ENCODE measurements at regions not wholly inside any gene's neighbourhood (a gene's known extent, or its start where the extent isn't known, plus 50 kb on each side); places are given as distances from the start of the nearest gene placed in this dataset.

DNA sequence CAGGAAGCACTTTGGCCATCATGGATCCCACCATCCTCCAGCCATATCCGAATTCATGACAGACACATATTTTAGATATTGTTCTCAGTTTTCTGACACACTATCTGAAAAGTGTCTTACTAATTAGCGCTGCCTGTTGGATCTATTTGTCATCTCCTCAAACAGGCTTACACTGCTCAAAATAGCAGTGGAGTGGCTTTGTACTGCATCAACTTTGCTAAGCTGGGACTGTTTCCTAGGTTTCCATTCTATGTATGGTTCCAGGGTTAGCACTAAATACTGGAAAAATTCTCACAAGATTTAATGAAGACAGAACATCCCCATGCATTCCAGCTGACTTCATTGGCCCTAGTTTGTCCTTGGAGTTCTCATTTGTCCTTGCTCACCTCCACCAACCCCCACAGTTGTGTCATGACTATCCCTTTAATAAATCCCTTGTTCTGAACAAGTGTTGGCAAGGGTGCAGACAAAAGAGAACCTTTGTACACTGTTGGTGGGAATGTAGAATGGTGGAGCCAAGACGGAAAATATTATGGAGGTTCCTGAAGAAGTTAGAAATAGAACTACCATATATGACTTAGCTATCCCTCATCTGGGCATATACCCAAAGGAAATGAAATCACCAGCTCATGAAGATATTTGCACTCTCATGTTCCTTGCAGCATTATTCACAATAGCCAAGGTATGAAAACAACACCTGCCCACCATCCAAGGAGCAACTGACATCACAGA lies 136.5 kb upstream of the RAI14 start:
- TF ChIP-seq CEBPB (IDR thresholded peaks at IDR 0.05), result no peak
- no peak for TF ChIP-seq RAD21 (IDR thresholded peaks at IDR 0.05; ENCODE audit: low read depth)
- no peak for TF ChIP-seq YY1 (IDR thresholded peaks at IDR 0.05; ENCODE audit: low read depth)
- no peak for TF ChIP-seq ZBTB7A (IDR thresholded peaks at IDR 0.05; ENCODE audit: low read depth)
- no peak for TF ChIP-seq TCF12 (IDR thresholded peaks at IDR 0.05; ENCODE audit: low read depth)
- TF ChIP-seq, protein P1, sequence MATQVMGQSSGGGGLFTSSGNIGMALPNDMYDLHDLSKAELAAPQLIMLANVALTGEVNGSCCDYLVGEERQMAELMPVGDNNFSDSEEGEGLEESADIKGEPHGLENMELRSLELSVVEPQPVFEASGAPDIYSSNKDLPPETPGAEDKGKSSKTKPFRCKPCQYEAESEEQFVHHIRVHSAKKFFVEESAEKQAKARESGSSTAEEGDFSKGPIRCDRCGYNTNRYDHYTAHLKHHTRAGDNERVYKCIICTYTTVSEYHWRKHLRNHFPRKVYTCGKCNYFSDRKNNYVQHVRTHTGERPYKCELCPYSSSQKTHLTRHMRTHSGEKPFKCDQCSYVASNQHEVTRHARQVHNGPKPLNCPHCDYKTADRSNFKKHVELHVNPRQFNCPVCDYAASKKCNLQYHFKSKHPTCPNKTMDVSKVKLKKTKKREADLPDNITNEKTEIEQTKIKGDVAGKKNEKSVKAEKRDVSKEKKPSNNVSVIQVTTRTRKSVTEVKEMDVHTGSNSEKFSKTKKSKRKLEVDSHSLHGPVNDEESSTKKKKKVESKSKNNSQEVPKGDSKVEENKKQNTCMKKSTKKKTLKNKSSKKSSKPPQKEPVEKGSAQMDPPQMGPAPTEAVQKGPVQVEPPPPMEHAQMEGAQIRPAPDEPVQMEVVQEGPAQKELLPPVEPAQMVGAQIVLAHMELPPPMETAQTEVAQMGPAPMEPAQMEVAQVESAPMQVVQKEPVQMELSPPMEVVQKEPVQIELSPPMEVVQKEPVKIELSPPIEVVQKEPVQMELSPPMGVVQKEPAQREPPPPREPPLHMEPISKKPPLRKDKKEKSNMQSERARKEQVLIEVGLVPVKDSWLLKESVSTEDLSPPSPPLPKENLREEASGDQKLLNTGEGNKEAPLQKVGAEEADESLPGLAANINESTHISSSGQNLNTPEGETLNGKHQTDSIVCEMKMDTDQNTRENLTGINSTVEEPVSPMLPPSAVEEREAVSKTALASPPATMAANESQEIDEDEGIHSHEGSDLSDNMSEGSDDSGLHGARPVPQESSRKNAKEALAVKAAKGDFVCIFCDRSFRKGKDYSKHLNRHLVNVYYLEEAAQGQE (IDR thresholded peaks at IDR 0.05; ENCODE audit: low read depth), result no peak
- no peak for TF ChIP-seq TAF1 (IDR thresholded peaks at IDR 0.05; ENCODE audit: low read depth)
- TF ChIP-seq, protein P2, sequence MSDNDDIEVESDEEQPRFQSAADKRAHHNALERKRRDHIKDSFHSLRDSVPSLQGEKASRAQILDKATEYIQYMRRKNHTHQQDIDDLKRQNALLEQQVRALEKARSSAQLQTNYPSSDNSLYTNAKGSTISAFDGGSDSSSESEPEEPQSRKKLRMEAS (IDR thresholded peaks at IDR 0.05), result no peak
- no peak for TF ChIP-seq CREB1 (IDR thresholded peaks at IDR 0.05; ENCODE audit: low read depth)
- TF ChIP-seq EGR1 (IDR thresholded peaks at IDR 0.05), result no peak
